Panc1 (cell line): ENCODE measurements at regions not wholly inside any gene's neighbourhood (a gene's known extent, or its start where the extent isn't known, plus 50 kb on each side); places are given as distances from the start of the nearest gene placed in this dataset.

Experiments used
- ATAC-seq: fragments of 200-7000 bp; cut with Tn5 transposase; 2 replicates; pipeline ENCODE4 v1.9.1; 2020; ENCODE audit warnings: mild to moderate bottlenecking, moderate library complexity
- BruUV-seq: library from RNA; stranded (reverse); fragments of 400-500 nt; replicated peaks from 2 replicates; lab custom pipeline; 2021; lab: Mats Ljungman, UMichigan
- CTCF ChIA-PET: fragments of 300-600 bp; sonication (Branson Sonifier 250); formaldehyde crosslinking; loops from one replicate; lab custom pipeline; 2022; ENCODE audit warnings: antibody characterized with exemption; lab: Charles Lee
- POLR2A ChIA-PET: fragments of 300-600 bp; sonication (Branson Sonifier 250); formaldehyde crosslinking; loops from one replicate; lab custom pipeline; 2022; ENCODE audit warnings: antibody characterized with exemption; lab: Charles Lee
- DNase-seq: peaks from one replicate; pipeline ENCODE4 v3.0.0-alpha.2; 2010; ENCODE audit warnings: low read depth, low spot score
- H3K27ac ChIP-seq: 2 replicates; pipeline ENCODE4 v1.5.1; 2011; ENCODE audit warnings: mild to moderate bottlenecking, low read length, inconsistent platforms
- H3K27me3 ChIP-seq: fragments of 200-500 bp; sonication (Bioruptor generic); 2 replicates; pipeline ENCODE4 v1.6.0; 2014; ENCODE audit warnings: low read length, inconsistent platforms; ENCODE audit not compliant: control insufficient read depth, insufficient read depth
- H3K36me3 ChIP-seq: fragments of 200-500 bp; sonication (Bioruptor generic); 2 replicates; pipeline ENCODE4 v1.5.1; 2014; ENCODE audit warnings: inconsistent platforms, mild to moderate bottlenecking, low read length, moderate library complexity; ENCODE audit not compliant: control insufficient read depth, insufficient read depth
- H3K4me1 ChIP-seq: 2 replicates; pipeline ENCODE4 v1.5.1; 2011; ENCODE audit warnings: inconsistent platforms, mild to moderate bottlenecking, low read length, moderate library complexity; ENCODE audit not compliant: control insufficient read depth, insufficient read depth
- H3K4me3 ChIP-seq, 2 experiments: 2 replicates each; pipeline ENCODE4 v1.5.1; 2011 to 2012; ENCODE audit warnings: low read depth in 2 of 2, low read length in 2 of 2, mild to moderate bottlenecking in 2 of 2, inconsistent platforms in 1 of 2, moderate library complexity in 1 of 2
- H3K9me3 ChIP-seq: fragments of 200-500 bp; sonication (Bioruptor generic); 2 replicates; pipeline ENCODE4 v1.5.1; 2014; ENCODE audit warnings: low read depth, mild to moderate bottlenecking, inconsistent platforms, low read length, moderate library complexity; ENCODE audit not compliant: control insufficient read depth, insufficient read depth
- CTCF ChIP-seq: fragments of 450-650 bp; IDR thresholded peaks from 2 replicates; pipeline ENCODE4 v1.5.1; 2017; ENCODE audit warnings: mild to moderate bottlenecking
- POLR2AphosphoS5 ChIP-seq: IDR thresholded peaks from 2 replicates; pipeline ENCODE4 v1.6.1; 2012; ENCODE audit warnings: mild to moderate bottlenecking, low read depth, low read length, moderate library complexity
- REST ChIP-seq, 2 experiments: IDR thresholded peaks; 2 replicates each; pipeline ENCODE4 v1.6.1; 2011 to 2012; ENCODE audit warnings: low read depth in 2 of 2, control low read depth in 1 of 2, low read length in 1 of 2, mild to moderate bottlenecking in 1 of 2, moderate library complexity in 1 of 2; ENCODE audit not compliant: insufficient read depth in 1 of 2
- SIN3A ChIP-seq: IDR thresholded peaks from 2 replicates; pipeline ENCODE4 v1.6.1; 2012; ENCODE audit warnings: low read depth, mild to moderate bottlenecking, low read length, moderate library complexity, borderline replicate concordance; ENCODE audit not compliant: insufficient read depth
- TCF7L2 ChIP-seq: IDR thresholded peaks from 2 replicates; pipeline ENCODE4 v1.6.1; 2011; ENCODE audit warnings: mild to moderate bottlenecking, low read depth, low read length, inconsistent platforms
- in situ Hi-C: cut with HindIII; loops from 2 replicates; pipeline ENCODE4 v1.10.0; 2016; ENCODE audit warnings: low sequenced_read_pairs, low pct_unique_long_range_greater_than_20kb
- intact Hi-C: fragments of 100-400 bp; cut with micrococcal nuclease; formaldehyde crosslinking; loops from one replicate; pipeline ENCODE4 v1.10.0; 2022; ENCODE audit not compliant: unreplicated experiment

- CTCF ChIA-PET = no interaction called here
- TF ChIP-seq TCF7L2 (no peak), REST (IDR thresholded peaks at IDR 0.05; ENCODE audit: insufficient read depth in 1 of 2, low read depth in 2 of 2, low read length in 1 of 2) (no peak), POLR2AphosphoS5 (no peak), CTCF (no peak), SIN3A (no peak)
- POLR2A ChIA-PET = no interaction called here
- ATAC-seq = no peak
- DNase-seq = no peak
- no peak overlapping the region for H3K4me3 ChIP-seq
- H3K4me1 ChIP-seq = no peaks in the 10 kb centered on the region
- H3K27me3 ChIP-seq = no peaks in the 10 kb centered on the region
- intact Hi-C loops (no loop called here), in situ Hi-C loops (no loop called here)
- H3K36me3 ChIP-seq = no peaks in the 10 kb centered on the region
- H3K9me3 ChIP-seq = no peaks in the 10 kb centered on the region
- H3K27ac ChIP-seq = no peak overlapping the region
- no TSS peak for BruUV-seq
Measured at GRCh38 chr13:61252213-61252612, 163.4 kb downstream of the PCDH20 start.

GRCh38 chr13:61247149-61247936, 168.3 kb downstream of the PCDH20 start:
- no peaks in the 10 kb centered on the region for H3K4me1 ChIP-seq
- no peaks in the 10 kb centered on the region for H3K27me3 ChIP-seq
- TF ChIP-seq REST (IDR thresholded peaks at IDR 0.05; ENCODE audit: insufficient read depth in 1 of 2, low read depth in 2 of 2, low read length in 1 of 2) = no peak
- no peak for TF ChIP-seq TCF7L2
- no peak for TF ChIP-seq SIN3A
- TF ChIP-seq CTCF = no peak
- no peak for TF ChIP-seq POLR2AphosphoS5
- H3K9me3 ChIP-seq = no peaks in the 10 kb centered on the region
- intact Hi-C loops (no loop called here), in situ Hi-C loops (no loop called here)
- no peaks in the 10 kb centered on the region for H3K36me3 ChIP-seq
- ChIA-PET POLR2A (no interaction called here), CTCF (no interaction called here)
- H3K4me3 ChIP-seq = no peak overlapping the region
- no peak for ATAC-seq
- no TSS peak for BruUV-seq
- DNase-seq = no peak
- H3K27ac ChIP-seq = no peak overlapping the region
